HG02623 (cell line): ENCODE measurements at regions not wholly inside any gene's neighbourhood (a gene's known extent, or its start where the extent isn't known, plus 50 kb on each side); places are given as distances from the start of the nearest gene placed in this dataset.
"Not testable (repeated sequence)": the region's sequence is repeated elsewhere in the genome, so short reads cannot be mapped to it uniquely, and the experiment has no call there.

ENCODE experiments used
- ATAC-seq: cut with Tn5 transposase; IDR thresholded peaks from one replicate; pipeline ENCODE4 v1.9.1; 2021; ENCODE audit warnings: moderate library complexity; ENCODE audit not compliant: unreplicated experiment

- ATAC-seq: not testable (repeated sequence)
Observed at GRCh38 chr4:189703000-189703399, 237.7 kb upstream of the FRG1 start.

- not testable (repeated sequence) for ATAC-seq
Observed at GRCh38 chr4:189706821-189707220, 233.9 kb upstream of the FRG1 start.

DNA sequence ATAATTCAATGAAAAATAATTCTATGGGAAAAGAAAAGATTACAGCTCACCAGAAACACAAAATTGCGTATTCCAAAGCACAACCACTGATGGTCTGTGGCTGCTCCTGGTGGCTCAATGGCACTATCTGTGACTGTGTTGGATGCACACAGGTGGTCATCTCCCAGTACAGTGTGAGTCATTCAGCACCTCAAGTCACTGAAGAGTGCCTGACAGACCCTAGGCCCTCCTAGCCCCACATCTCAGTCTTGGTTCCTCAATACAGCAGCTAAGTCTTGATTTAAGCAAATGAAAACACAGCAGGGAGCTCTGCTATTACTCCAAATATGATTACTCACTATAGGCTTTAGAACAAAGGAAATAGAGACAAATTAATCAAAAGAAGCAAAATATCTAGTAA, 233.4 kb upstream of the FRG1 start:
- ATAC-seq: not testable (repeated sequence)

DNA sequence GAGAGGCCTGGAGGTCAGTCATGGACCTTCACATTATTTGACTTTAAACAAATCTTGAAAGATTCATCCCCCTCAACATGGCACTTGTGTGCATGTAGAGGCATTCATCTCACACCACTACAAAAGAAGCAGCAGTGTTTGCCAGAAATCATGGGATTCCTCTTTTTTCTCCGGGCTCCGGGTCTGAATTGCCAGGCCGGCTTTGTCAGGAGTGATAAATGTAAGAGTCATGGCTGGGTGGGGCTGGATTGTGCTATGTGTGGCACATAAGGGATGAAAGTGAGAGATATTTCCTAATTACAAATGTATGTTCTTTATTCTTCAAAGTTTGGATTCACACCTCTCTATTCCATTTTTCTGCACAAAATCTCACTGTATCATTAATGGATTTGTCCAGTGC, 228.7 kb upstream of the FRG1 start:
- ATAC-seq: not testable (repeated sequence)

DNA sequence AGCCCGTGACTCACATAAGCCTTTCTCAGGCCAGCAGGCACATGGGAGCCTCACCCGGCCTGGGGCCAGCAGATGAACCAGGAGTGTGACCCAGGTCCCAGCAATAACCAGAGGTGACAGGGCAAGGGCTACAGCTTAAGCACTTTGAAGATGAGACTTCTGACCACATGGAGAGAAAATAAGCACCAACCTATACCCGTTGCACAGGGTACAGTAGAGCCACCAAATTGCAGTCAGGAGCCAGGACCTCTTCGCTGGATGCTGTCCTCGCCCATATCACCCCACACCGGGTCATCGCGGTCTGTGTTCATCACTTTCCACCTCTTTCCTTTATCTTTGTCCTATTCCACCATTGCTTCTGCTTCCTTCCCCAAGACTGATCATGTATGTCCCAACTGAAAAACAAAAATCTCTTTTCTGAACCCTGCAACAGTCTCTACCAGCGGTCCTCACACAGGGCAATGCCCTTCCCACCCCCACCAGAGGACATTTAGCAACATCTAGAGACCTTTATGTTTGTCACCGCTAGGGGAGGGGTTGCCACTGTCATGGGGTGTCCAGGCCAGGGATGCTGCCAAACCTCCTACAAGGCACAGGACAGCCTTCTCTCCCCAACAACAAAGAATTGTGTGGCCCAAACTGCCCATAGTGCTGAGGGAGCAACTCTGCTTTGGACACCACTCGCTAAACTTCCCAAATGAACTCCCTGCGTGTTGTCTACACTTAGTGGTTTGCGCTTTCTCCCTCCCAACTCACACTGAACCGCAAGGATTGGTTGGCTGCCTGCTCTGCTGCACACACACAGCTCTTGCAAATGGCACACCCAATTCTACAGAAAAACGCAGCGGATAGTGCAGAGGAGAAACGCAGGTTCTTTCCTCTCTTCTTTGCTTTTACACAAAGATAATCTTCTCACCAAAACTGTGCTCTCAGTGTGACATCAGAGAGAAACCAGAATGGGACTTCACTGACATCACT, 219.4 kb upstream of the FRG1 start:
- not testable (repeated sequence) for ATAC-seq

DNA sequence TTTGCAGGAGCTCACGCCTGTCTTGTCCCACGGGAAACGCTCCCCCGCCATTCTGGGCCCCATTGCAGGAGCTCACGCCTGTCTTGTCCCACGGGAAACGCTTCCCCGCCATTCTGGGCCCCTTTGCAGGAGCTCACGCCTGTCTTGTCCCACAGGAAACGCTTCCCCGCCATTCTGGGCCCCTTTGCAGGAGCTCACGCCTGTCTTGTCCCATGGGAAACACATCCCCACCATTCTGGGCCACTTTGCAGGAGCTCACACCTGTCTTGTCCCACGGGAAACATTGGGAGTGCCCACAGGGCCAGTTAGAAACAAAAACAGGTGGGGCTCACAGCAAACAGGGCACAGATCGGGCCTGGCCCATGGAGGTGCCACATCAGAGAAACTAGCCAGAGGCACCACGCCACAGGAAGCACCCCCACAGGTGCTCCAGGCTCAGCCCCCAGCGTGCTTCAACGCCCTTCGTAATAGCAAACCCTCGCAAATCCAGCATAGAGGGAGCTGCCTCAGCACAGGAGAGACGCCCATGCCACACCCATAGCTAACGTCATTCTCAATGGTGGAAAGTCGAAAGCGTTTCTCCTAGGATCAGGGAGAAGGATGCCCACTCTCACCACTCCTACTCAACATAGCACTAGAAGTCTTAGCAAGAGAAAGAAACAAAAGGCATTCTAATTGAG, 218.2 kb upstream of the FRG1 start:
- not testable (repeated sequence) for ATAC-seq

DNA sequence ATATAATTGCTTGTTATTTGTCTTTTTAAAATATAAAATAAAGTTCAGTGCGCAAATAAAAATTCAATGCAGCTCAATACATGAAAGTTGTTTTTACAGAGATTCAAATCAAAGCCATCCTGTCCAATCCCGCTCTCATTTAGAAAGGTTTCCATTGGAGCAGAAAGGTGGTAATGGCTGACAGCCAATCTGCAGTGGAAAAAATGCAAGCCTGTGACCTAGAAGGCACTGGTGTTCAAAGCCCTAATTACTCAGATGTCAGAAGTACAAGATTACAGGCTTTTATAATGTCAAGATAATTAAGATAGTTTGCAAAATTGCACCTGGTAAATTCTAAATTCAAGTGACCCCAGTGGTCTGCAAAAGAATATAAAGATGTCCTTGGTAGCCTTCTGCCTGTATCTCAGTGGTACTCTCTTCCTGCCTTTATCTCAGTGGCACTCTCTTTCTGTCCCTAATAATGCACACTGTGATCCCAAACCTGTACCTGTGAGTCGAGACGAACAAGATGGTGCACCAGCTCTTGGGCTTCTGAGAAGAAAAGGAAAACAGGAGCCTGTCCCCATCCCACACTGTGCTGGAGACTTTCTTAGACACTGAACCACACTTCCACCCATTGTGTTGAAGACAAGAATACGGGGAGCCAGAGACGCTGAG, 212.6 kb upstream of the FRG1 start:
- ATAC-seq: not testable (repeated sequence)

GRCh38 chr4:189731989-189732388, 208.7 kb upstream of the FRG1 start:
- ATAC-seq: not testable (repeated sequence)

DNA sequence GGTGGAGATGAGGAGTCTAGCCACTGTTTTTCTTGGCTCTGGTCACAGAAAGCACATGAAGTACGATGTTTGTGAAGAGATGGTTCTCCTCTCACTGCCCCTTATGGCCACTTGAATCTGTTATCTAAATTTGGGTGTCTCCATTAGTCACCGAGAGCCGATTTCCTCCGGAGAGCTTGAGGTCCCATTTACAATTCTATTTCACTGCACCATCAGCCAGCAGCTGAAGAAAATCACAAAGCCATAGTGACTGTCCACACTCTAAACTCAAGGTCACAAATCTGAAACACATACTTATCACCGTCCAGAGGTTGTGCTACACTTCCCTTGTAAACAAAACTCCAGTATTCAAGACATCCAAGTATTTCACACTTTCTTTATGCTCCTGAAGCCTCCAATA, 207.2 kb upstream of the FRG1 start:
- ATAC-seq: not testable (repeated sequence)

GRCh38 chr4:189734648-189735267, 205.9 kb upstream of the FRG1 start:
- not testable (repeated sequence) for ATAC-seq

DNA sequence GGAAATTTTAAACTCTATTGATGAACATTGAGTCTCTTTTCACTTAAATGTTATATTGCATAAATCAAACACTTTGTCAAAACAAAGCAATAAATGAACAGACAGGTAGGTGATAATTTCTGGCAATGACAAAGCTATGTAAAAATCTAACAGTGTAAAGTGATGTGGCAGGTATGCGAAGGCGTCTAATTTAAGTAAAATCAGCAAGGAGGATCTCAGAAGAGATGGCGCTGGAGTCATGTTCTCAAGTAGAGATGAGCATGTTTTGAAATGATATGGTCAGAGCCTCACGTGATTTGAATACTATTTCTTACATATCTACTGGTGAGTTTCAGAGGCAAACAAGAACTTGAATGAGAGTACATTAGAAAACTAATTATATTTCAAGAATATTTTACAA, 204.0 kb upstream of the FRG1 start:
- not testable (repeated sequence) for ATAC-seq

DNA sequence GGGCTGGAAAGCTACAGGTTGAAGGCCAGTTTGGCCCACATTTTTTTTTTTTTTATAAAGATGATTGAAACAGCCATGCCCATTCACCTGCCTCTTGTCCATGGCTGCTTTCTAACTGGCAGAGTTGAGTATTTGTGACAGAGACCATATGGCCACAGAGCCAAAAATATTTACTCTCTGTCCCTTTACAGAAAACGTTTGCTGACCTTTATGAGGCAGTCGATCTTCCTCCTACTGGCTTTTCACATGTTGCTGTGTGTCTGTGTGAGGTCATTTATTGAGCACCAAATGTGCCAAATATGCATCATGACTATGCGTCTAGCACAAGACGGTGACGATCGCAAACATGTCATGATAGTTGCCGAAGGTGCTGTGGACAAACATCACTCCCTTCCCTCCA, 200.6 kb upstream of the FRG1 start:
- ATAC-seq: not testable (repeated sequence)

- no peak for ATAC-seq
Observed at GRCh38 chr4:189740873-189741272, 199.8 kb upstream of the FRG1 start.

DNA sequence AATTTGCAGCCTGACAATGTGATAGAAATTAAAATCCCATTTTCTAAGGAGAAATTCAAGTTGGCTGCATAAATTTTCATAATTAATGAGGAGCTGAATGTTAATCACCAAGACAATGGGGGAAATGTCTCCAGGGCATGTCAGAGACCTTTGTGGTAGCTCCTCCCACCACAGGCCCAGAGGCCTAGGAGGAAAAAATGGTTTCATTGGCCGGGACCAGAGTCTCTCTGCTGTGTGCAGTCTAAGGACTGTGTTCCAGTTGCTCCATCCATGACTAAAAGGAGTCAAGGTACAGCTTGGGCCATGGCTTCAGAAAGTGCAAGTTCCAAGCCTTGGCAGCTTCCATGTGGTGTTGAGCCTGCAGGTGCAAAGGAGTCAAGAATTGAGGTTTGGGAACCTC, 187.6 kb upstream of the FRG1 start:
- not testable (repeated sequence) for ATAC-seq

GRCh38 chr4:189763583-189763982, 177.1 kb upstream of the FRG1 start:
- no peak for ATAC-seq

DNA sequence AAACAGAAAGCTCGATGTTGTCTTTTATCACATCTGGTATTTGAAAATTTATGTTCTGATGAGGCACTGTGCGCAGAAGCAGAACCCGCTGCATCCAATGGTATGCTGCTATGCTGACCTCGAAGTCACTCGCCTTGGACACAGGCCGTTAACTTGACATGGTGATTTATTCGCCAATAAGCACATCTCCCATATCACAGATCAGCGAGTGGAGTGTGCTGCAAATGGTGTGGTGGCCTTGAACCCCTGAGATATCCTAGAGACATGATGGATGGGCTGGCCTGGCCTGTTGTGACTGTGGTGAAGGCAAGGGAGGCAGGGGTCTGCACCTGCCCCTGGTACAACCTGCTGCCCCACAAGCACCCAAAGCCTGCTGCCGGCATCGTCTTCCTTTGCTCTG, 175.4 kb upstream of the FRG1 start:
- no peak for ATAC-seq

DNA sequence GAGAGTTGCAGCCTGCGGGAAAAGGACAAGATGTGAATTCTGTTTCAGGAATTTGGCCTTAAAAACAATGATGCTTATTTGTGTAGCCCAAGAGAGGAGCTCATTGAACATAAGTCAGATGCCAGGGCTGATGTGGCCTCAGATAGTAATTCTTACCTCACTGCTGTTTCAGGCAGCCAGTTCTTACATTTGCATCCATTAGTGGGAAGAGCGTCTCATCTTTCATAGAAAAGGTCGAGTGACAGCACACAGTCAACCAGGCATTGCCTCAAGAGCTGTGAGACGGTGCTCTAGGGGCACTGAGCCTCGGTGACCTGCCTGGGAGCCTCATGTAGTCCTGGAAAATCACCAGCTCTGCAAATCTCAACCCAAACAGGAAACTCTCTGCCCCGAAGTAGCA, 174.9 kb upstream of the FRG1 start:
- no peak for ATAC-seq

- ATAC-seq: no peak
Observed at GRCh38 chr4:189767941-189768340, 172.7 kb upstream of the FRG1 start.

- no peak for ATAC-seq
Observed at GRCh38 chr4:189769131-189769530, 171.5 kb upstream of the FRG1 start.

- ATAC-seq: no peak
Observed at GRCh38 chr4:189771696-189772361, 168.8 kb upstream of the FRG1 start.
